Right atrium auricular region (tissue), 2 donors: ENCODE measurements at regions not wholly inside any gene's neighbourhood (a gene's known extent, or its start where the extent isn't known, plus 50 kb on each side); places are given as distances from the start of the nearest gene placed in this dataset.

ENCODE experiments used
- DNase-seq: peaks from one replicate; pipeline ENCODE4 v3.0.0-alpha.2; 2019; ENCODE audit warnings: low spot score
- H3K27ac ChIP-seq, 2 donors: fragments of 200-600 bp; sonication (generic); 1 replicate in 1 of 2; 2 replicates in 1 of 2; pipeline ENCODE4 v1.5.1; 2016 to 2019
- H3K27me3 ChIP-seq, 2 donors: fragments of 200-600 bp; sonication (generic); one replicate each; pipeline versions ENCODE4 v1.5.1 to v1.6.0; 2017 to 2019
- H3K36me3 ChIP-seq: fragments of 200-600 bp; sonication (generic); one replicate; pipeline ENCODE4 v1.5.1; 2016
- H3K4me1 ChIP-seq, 2 donors: fragments of 200-600 bp; sonication (generic); one replicate each; pipeline versions ENCODE4 v1.5.1 to v1.6.0; 2017 to 2019
- H3K4me3 ChIP-seq, 2 donors: fragments of 200-600 bp; sonication (generic); 1 replicate in 1 of 2; 2 replicates in 1 of 2; pipeline ENCODE4 v1.5.1; 2017 to 2019; ENCODE audit warnings: mild to moderate bottlenecking in 1 of 2, moderate library complexity in 1 of 2
- H3K9me3 ChIP-seq, 2 donors: fragments of 200-600 bp; sonication (generic); one replicate each; pipeline ENCODE4 v1.5.1; 2019
- TF ChIP-seq, protein P1 (sequence below), 2 donors: fragments of 200-600 bp; sonication (generic); IDR thresholded peaks; one replicate each; pipeline ENCODE4 v1.5.1; 2019; ENCODE audit warnings: antibody characterized with exemption in 2 of 2

DNA sequence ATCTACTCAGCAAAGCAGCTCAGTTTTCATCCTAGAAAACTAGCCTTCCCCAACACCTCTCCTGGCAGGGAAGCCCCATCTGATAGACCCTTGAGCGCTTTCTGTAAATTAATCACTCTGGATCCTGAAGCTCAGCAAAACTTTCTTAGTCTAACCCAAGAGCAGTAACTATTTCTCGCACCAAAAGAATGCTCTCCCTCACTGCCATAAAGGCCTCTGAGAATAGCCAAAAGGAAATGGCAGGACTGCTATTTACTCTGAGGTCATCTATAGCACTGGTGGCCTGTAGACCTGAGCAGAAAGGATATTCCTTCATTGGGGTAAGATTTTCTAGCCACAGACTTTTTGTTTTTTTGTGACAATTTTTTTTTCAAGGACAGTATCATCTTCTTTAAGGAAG is 345.8 kb upstream of the ADAMTS9 start:
- Histone ChIP-seq H3K36me3 (no peaks in the 10 kb centered on the region), H3K27me3 (no peaks in the 10 kb centered on the region), H3K4me1 (no peaks in the 10 kb centered on the region), H3K4me3 (no peak overlapping the region), H3K9me3 (no peaks in the 10 kb centered on the region), H3K27ac (no peak overlapping the region)
- TF ChIP-seq, protein P1, sequence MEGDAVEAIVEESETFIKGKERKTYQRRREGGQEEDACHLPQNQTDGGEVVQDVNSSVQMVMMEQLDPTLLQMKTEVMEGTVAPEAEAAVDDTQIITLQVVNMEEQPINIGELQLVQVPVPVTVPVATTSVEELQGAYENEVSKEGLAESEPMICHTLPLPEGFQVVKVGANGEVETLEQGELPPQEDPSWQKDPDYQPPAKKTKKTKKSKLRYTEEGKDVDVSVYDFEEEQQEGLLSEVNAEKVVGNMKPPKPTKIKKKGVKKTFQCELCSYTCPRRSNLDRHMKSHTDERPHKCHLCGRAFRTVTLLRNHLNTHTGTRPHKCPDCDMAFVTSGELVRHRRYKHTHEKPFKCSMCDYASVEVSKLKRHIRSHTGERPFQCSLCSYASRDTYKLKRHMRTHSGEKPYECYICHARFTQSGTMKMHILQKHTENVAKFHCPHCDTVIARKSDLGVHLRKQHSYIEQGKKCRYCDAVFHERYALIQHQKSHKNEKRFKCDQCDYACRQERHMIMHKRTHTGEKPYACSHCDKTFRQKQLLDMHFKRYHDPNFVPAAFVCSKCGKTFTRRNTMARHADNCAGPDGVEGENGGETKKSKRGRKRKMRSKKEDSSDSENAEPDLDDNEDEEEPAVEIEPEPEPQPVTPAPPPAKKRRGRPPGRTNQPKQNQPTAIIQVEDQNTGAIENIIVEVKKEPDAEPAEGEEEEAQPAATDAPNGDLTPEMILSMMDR (IDR thresholded peaks at IDR 0.05): no peak
- DNase-seq: no peak

DNA sequence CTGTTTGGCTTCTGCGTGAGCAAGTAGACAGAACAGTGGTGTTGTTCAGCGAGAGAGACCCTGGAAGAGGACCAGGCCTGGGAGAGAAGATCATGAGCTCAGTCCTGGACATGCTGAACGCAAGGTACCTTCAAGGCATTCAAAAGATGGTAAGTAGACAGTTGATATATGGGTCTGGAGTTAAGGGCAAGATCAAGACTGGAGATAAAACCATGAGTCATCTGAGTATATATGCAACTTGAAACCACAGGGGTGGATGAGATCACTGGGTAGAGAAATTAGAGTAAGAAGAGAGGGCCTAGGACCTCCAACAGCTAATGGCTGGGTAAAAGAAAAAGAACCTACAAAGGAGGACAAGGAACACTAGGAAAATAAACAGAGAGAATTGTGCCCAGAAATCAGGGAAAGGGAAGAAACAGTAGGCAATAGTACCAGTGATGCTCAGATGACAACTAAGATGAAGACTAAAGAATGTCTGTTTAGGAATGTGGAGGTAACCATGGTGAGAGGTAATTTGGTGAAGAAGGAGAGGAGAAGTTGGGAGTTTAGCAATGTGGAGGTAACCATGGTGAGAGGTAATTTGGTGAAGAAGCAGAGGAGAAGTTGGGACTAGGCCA is 343.2 kb upstream of the ADAMTS9 start:
- no peaks in the 10 kb centered on the region for H3K4me1 ChIP-seq
- DNase-seq: no peak
- no peak overlapping the region for H3K27ac ChIP-seq
- H3K4me3 ChIP-seq: no peak overlapping the region
- no peaks in the 10 kb centered on the region for H3K27me3 ChIP-seq
- no peaks in the 10 kb centered on the region for H3K36me3 ChIP-seq
- TF ChIP-seq, protein P1 (IDR thresholded peaks at IDR 0.05): no peak
- H3K9me3 ChIP-seq: no peaks in the 10 kb centered on the region

DNA sequence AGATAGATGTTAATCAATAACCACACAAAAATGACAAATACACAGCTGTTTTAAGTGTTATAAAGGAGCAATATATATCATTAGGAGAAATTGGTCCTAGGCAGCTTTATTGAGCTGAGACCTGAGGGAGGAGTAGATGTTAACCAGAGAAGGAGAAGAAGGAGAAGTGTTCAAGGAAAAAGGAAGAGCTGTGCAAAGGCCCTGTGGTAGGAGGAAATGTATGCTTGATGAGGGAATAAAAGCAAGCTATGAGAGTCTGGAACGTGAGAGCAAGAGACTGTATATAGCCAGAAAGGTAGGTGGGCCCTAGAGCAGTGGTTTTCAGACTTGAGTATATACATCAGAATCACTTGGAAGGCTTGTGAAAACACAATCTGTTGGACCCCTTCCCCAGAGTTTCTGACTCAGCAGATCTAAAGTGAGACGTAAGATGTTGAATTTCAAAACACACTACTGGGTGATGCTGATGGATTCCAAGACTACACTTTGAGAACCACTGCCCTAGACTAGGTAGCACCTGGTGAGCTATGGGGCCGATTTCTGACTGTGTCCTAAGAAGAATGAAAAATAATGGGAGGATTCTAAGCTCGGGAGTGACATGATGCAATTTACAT is 342.3 kb upstream of the ADAMTS9 start:
- no peak for DNase-seq
- H3K4me1 ChIP-seq: no peaks in the 10 kb centered on the region
- no peaks in the 10 kb centered on the region for H3K27me3 ChIP-seq
- TF ChIP-seq, protein P1 (IDR thresholded peaks at IDR 0.05): no peak
- H3K27ac ChIP-seq: no peak overlapping the region
- no peak overlapping the region for H3K4me3 ChIP-seq
- no peaks in the 10 kb centered on the region for H3K9me3 ChIP-seq
- H3K36me3 ChIP-seq: no peaks in the 10 kb centered on the region

DNA sequence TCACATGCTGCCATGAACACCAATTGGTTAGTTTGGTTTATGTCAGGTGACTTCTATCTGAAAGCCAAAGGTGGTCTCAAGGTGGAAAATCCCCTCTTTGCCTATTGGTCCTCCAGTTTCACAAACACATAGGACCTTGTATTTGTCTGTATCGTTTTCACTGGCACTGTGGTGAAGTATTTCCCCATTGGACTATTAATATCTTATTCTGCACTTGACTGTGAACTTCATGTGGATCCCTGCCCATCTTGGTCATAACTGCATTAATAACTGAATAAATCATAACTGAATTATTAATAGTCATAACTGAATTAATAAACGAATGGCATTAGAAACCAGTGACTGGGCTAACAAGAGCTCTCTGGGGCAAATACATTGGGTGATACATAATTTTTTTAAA is 341.3 kb upstream of the ADAMTS9 start:
- TF ChIP-seq, protein P1 (IDR thresholded peaks at IDR 0.05): no peak
- H3K36me3 ChIP-seq: no peaks in the 10 kb centered on the region
- no peaks in the 10 kb centered on the region for H3K4me1 ChIP-seq
- no peak for DNase-seq
- no peaks in the 10 kb centered on the region for H3K27me3 ChIP-seq
- no peaks in the 10 kb centered on the region for H3K9me3 ChIP-seq
- H3K27ac ChIP-seq: no peak overlapping the region
- no peak overlapping the region for H3K4me3 ChIP-seq

DNA sequence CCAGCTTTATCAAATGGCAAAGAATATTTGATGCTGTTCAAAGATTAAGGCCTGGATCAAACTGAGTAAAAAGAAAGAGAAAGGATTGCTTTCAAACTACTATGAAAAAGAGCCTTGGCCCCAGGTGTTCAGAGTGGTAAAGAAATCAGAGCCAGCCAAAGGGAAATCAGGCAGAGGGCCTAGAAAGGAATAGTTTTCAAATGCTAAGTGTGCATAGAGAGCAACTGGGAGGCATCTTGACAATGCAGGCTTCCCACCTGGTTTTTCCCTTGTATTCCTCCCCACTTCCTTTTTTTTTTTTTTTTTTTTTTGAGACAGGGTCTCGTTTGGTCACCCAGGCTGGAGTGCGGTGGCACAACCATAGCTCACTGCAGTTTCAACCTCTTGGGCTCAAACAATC is 340.2 kb upstream of the ADAMTS9 start:
- H3K36me3 ChIP-seq: no peaks in the 10 kb centered on the region
- H3K4me3 ChIP-seq: no peak overlapping the region
- no peak overlapping the region for H3K27ac ChIP-seq
- no peaks in the 10 kb centered on the region for H3K4me1 ChIP-seq
- TF ChIP-seq, protein P1 (IDR thresholded peaks at IDR 0.05): no peak
- no peaks in the 10 kb centered on the region for H3K9me3 ChIP-seq
- H3K27me3 ChIP-seq: no peaks in the 10 kb centered on the region
- DNase-seq: no peak

DNA sequence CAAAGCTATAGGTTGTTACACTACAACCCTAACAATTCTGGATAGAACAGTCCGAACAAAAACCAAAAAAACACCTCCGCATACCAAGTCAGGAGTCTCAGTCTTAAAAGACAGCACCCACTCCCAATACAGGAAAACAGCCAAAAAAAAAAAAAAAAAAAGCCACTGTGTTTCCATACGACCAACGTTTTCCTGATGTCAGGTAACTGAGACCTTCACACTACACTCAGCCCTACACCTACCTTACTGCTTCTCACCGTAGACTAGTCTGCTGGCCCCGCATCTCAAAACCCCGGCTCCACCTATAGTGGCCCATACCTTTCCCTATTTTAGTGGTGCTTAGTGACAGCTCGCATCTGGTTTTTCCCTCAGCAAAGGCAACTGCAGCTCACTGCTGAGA is 339.5 kb upstream of the ADAMTS9 start:
- Histone ChIP-seq H3K4me3 (no peak overlapping the region), H3K36me3 (no peaks in the 10 kb centered on the region)
- TF ChIP-seq, protein P1 (IDR thresholded peaks at IDR 0.05): no peak

More for the DNA sequence above, 339.5 kb upstream of the ADAMTS9 start:
- Histone ChIP-seq H3K27ac (no peak overlapping the region), H3K4me1 (no peaks in the 10 kb centered on the region), H3K9me3 (no peaks in the 10 kb centered on the region), H3K27me3 (no peaks in the 10 kb centered on the region)
- DNase-seq: no peak
